Lower leg skin (tissue), 3 donors: ENCODE measurements at regions not wholly inside any gene's neighbourhood (a gene's known extent, or its start where the extent isn't known, plus 50 kb on each side); places are given as distances from the start of the nearest gene placed in this dataset.

Experiments used
- POLR2A ChIP-seq, 2 donors: fragments of 450-650 bp; IDR thresholded peaks; one replicate each; pipeline ENCODE4 v1.6.1; 2016 to 2017; ENCODE audit warnings: antibody characterized with exemption in 2 of 2, mild to moderate bottlenecking in 1 of 2, moderate library complexity in 1 of 2
- TF ChIP-seq, protein P1 (sequence below), 3 donors: fragments of 450-650 bp; IDR thresholded peaks; one replicate each; pipeline ENCODE4 v1.5.1; 2016; ENCODE audit warnings: antibody characterized with exemption in 3 of 3, mild to moderate bottlenecking in 3 of 3, moderate library complexity in 2 of 3

- TF ChIP-seq, protein P1, sequence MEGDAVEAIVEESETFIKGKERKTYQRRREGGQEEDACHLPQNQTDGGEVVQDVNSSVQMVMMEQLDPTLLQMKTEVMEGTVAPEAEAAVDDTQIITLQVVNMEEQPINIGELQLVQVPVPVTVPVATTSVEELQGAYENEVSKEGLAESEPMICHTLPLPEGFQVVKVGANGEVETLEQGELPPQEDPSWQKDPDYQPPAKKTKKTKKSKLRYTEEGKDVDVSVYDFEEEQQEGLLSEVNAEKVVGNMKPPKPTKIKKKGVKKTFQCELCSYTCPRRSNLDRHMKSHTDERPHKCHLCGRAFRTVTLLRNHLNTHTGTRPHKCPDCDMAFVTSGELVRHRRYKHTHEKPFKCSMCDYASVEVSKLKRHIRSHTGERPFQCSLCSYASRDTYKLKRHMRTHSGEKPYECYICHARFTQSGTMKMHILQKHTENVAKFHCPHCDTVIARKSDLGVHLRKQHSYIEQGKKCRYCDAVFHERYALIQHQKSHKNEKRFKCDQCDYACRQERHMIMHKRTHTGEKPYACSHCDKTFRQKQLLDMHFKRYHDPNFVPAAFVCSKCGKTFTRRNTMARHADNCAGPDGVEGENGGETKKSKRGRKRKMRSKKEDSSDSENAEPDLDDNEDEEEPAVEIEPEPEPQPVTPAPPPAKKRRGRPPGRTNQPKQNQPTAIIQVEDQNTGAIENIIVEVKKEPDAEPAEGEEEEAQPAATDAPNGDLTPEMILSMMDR (IDR thresholded peaks at IDR 0.05), result no peak
- TF ChIP-seq POLR2A (IDR thresholded peaks at IDR 0.05), result no peak
These were observed 288.9 kb upstream of the C2CD4B start for GRCh38 chr15:62453981-62454380.
